Naive thymus-derived CD4-positive, alpha-beta T cell (primary cell): ENCODE measurements at regions not wholly inside any gene's neighbourhood (a gene's known extent, or its start where the extent isn't known, plus 50 kb on each side); places are given as distances from the start of the nearest gene placed in this dataset.

Experiments
- ATAC-seq: fragments of 150-1000 bp; cut with Tn5 transposase; 2 replicates; pipeline ENCODE4 v1.10.0; 2021; ENCODE audit warnings: mild to moderate bottlenecking, moderate library complexity
- CTCF ChIA-PET: fragments of 350-600 bp; sonication (Branson Sonifier 250); formaldehyde crosslinking; loops from one replicate; lab custom pipeline; 2021; ENCODE audit warnings: antibody characterized with exemption; lab: Charles Lee
- POLR2A ChIA-PET: fragments of 350-600 bp; sonication (Branson Sonifier 250); formaldehyde crosslinking; loops from one replicate; lab custom pipeline; 2021; ENCODE audit warnings: antibody characterized with exemption, inconsistent platforms; lab: Charles Lee
- DNase-seq, 9 donors: peaks; one replicate each; pipeline versions ENCODE4 v3.0.0 to v3.0.0-alpha.2; 2020 to 2022; ENCODE audit warnings: mixed read lengths in 1 of 9
- H3K27ac ChIP-seq: one replicate; pipeline ENCODE4 v1.7.0; 2013; ENCODE audit warnings: mild to moderate bottlenecking, low read depth, low read length, moderate library complexity
- H3K27me3 ChIP-seq, 2 donors: one replicate each; pipeline ENCODE4 v1.7.0; 2013; ENCODE audit warnings: low read length in 2 of 2, mild to moderate bottlenecking in 2 of 2, moderate library complexity in 2 of 2; ENCODE audit not compliant: control insufficient read depth in 2 of 2, insufficient read depth in 2 of 2
- H3K36me3 ChIP-seq, 3 experiments: 1 replicate in 2 of 3; 2 replicates in 1 of 3; pipeline ENCODE4 v1.7.0; 2013; ENCODE audit warnings: low read length in 3 of 3, mild to moderate bottlenecking in 3 of 3, moderate library complexity in 1 of 3; ENCODE audit not compliant: insufficient read depth in 3 of 3, control insufficient read depth in 2 of 3
- H3K4me1 ChIP-seq, 2 donors: one replicate each; pipeline ENCODE4 v1.7.0; 2013; ENCODE audit warnings: low read length in 2 of 2, mild to moderate bottlenecking in 2 of 2, moderate library complexity in 1 of 2; ENCODE audit not compliant: control insufficient read depth in 2 of 2, insufficient read depth in 2 of 2
- H3K4me3 ChIP-seq: 2 replicates; pipeline ENCODE4 v1.7.0; 2013; ENCODE audit warnings: mild to moderate bottlenecking, low read length
- H3K9me3 ChIP-seq, 3 experiments: 1 replicate in 2 of 3; 2 replicates in 1 of 3; pipeline ENCODE4 v1.7.0; 2013; ENCODE audit warnings: low read length in 3 of 3; ENCODE audit not compliant: control insufficient read depth in 2 of 3
- H3K27ac Mint-ChIP-seq, 9 donors: one replicate each; pipeline ENCODE4 v1.8.0; 2020 to 2022; ENCODE audit warnings: mixed read lengths in 9 of 9, mild to moderate bottlenecking in 8 of 9, moderate library complexity in 5 of 9, inconsistent platforms in 2 of 9
- H3K27me3 Mint-ChIP-seq, 5 donors: one replicate each; pipeline ENCODE4 v1.8.0; 2021 to 2022; ENCODE audit warnings: mixed read lengths in 5 of 5, mild to moderate bottlenecking in 1 of 5
- H3K36me3 Mint-ChIP-seq, 5 donors: one replicate each; pipeline ENCODE4 v1.8.0; 2020 to 2022; ENCODE audit warnings: mixed read lengths in 5 of 5, mild to moderate bottlenecking in 3 of 5, inconsistent platforms in 1 of 5
- H3K4me1 Mint-ChIP-seq, 7 donors: one replicate each; pipeline ENCODE4 v1.8.0; 2020 to 2022; ENCODE audit warnings: mixed read lengths in 7 of 7, mild to moderate bottlenecking in 3 of 7, inconsistent platforms in 1 of 7
- H3K4me3 Mint-ChIP-seq, 10 donors: one replicate each; pipeline ENCODE4 v1.8.0; 2020 to 2022; ENCODE audit warnings: mild to moderate bottlenecking in 10 of 10, mixed read lengths in 10 of 10, moderate library complexity in 6 of 10, inconsistent platforms in 2 of 10
- H3K9me3 Mint-ChIP-seq, 11 donors: one replicate each; pipeline ENCODE4 v1.8.0; 2020 to 2022; ENCODE audit warnings: mixed read lengths in 11 of 11, mild to moderate bottlenecking in 4 of 11, inconsistent platforms in 1 of 11, moderate library complexity in 1 of 11
- intact Hi-C, 2 donors: fragments of 100-400 bp; cut with micrococcal nuclease; formaldehyde crosslinking; loops; one replicate each; pipeline ENCODE4 v1.15.1; 2023

- peaks cover 0 to 16% (median 0%) of the 10 kb centered on the region in 7 donors for H3K4me1 Mint-ChIP-seq
- H3K36me3 Mint-ChIP-seq = peaks cover 0 to 6% (median 0%) of the 10 kb centered on the region in 5 donors
- intact Hi-C loops = loop anchor here (10.0 kb wide), 2 partner anchors 55 to 95 kb away; no protein-coding TSS in a partner anchor
- ATAC-seq (no peak), DNase-seq (no peak)
- no peaks in the 10 kb centered on the region for H3K36me3 ChIP-seq
- CTCF ChIA-PET = no interaction called here
- H3K27me3 ChIP-seq = no peaks in the 10 kb centered on the region
- no peak overlapping the region for H3K27ac Mint-ChIP-seq
- no peak overlapping the region for H3K4me3 ChIP-seq
- no peaks in the 10 kb centered on the region for H3K9me3 ChIP-seq
- no peaks in the 10 kb centered on the region for H3K27me3 Mint-ChIP-seq
- H3K9me3 Mint-ChIP-seq = peaks cover 0 to 2% (median 0%) of the 10 kb centered on the region in 11 donors
- no peaks in the 10 kb centered on the region for H3K4me1 ChIP-seq
- H3K4me3 Mint-ChIP-seq = no peak overlapping the region
- H3K27ac ChIP-seq = no peak overlapping the region
- POLR2A ChIA-PET = interaction anchor here (0.7 kb wide), 1 partner anchor 178 kb away, joined by 3 read pairs; no protein-coding TSS in a partner anchor
Measured at GRCh38 chrY:21079670-21080069, 323.8 kb downstream of the RPS4Y2 start.

- no peak overlapping the region for H3K27ac ChIP-seq
- DNase-seq (no peak), ATAC-seq (no peak)
- no peak overlapping the region for H3K27ac Mint-ChIP-seq
- ChIA-PET CTCF (no interaction called here), POLR2A (no interaction called here)
- H3K36me3 ChIP-seq = no peaks in the 10 kb centered on the region
- H3K36me3 Mint-ChIP-seq = peaks cover 0 to 18% (median 0%) of the 10 kb centered on the region in 5 donors
- no peak overlapping the region for H3K4me3 Mint-ChIP-seq
- H3K27me3 Mint-ChIP-seq = no peaks in the 10 kb centered on the region
- intact Hi-C loops = loop anchor here in 1 of 2 donors (10.0 kb wide), 1 partner anchor 97 kb away; no protein-coding TSS in a partner anchor
- no peaks in the 10 kb centered on the region for H3K27me3 ChIP-seq
- peaks cover 0 to 7% (median 0%) of the 10 kb centered on the region in 7 donors for H3K4me1 Mint-ChIP-seq
- no peak overlapping the region for H3K4me3 ChIP-seq
- no peaks in the 10 kb centered on the region for H3K9me3 ChIP-seq
- no peaks in the 10 kb centered on the region for H3K4me1 ChIP-seq
- peaks cover 0 to 12% (median 0%) of the 10 kb centered on the region in 11 donors for H3K9me3 Mint-ChIP-seq
Measured at GRCh38 chrY:21081640-21082611, 326.0 kb downstream of the RPS4Y2 start.

DNA sequence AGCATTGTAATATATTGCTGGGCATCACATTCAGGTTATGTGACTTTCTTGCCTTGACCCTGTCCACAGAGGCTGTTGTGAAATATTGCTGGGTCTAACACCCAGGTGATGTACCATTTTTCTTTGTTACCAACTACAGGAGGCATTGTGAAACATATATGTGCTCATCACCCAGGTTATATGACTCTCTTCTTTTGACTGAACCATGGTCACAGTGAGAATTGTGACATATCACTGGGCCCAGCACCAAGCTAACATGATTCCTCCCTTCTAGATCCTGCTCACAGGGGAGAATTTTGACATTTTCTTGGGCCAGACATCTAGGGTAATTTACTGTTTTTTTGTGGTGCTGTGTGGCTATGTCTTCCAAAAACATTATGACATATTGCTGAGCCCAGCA, 326.7 kb downstream of the RPS4Y2 start:
- Histone ChIP-seq H3K4me1 (no peaks in the 10 kb centered on the region), H3K9me3 (no peaks in the 10 kb centered on the region), H3K27me3 (no peaks in the 10 kb centered on the region), H3K36me3 (no peaks in the 10 kb centered on the region), H3K4me3 (no peak overlapping the region), H3K27ac (no peak overlapping the region)
- Mint-ChIP-seq H3K27ac (no peak overlapping the region), H3K36me3 (peaks cover 0 to 23% (median 0%) of the 10 kb centered on the region in 5 donors), H3K9me3 (peaks cover 0 to 17% (median 0%) of the 10 kb centered on the region in 11 donors), H3K4me3 (no peak overlapping the region), H3K27me3 (no peaks in the 10 kb centered on the region), H3K4me1 (peaks cover 0 to 4% (median 0%) of the 10 kb centered on the region in 7 donors)
- ATAC-seq = no peak
- no peak for DNase-seq
- ChIA-PET CTCF (no interaction called here), POLR2A (no interaction called here)
- intact Hi-C loops = loop anchor here in 1 of 2 donors (10.0 kb wide), 1 partner anchor 98 kb away; no protein-coding TSS in a partner anchor

- Histone ChIP-seq H3K9me3 (no peaks in the 10 kb centered on the region), H3K36me3 (no peaks in the 10 kb centered on the region), H3K4me3 (no peak overlapping the region), H3K4me1 (no peaks in the 10 kb centered on the region), H3K27me3 (no peaks in the 10 kb centered on the region), H3K27ac (no peak overlapping the region)
- Mint-ChIP-seq H3K27ac (no peak overlapping the region), H3K36me3 (peaks cover 0 to 19% (median 0%) of the 10 kb centered on the region in 5 donors), H3K4me3 (no peak overlapping the region), H3K4me1 (peaks cover 0 to 20% (median 0%) of the 10 kb centered on the region in 7 donors), H3K9me3 (peaks cover 0 to 12% (median 0%) of the 10 kb centered on the region in 11 donors), H3K27me3 (no peaks in the 10 kb centered on the region)
- ChIA-PET CTCF (no interaction called here), POLR2A (interaction anchor here (1.1 kb wide), 1 partner anchor 88 kb away, joined by 3 read pairs; no protein-coding TSS in a partner anchor)
- no peak for ATAC-seq
- DNase-seq = no peak
- intact Hi-C loops = loop anchor here (1.0 to 10.0 kb wide), 5 partner anchors 124 to 1659 kb away; partner anchors contain the start of gene EIF1AY (in 1 of the 2)
Measured at GRCh38 chrY:21091909-21092308, 336.0 kb downstream of the RPS4Y2 start.

- ATAC-seq (no peak), DNase-seq (no peak)
- H3K4me1 ChIP-seq = no peaks in the 10 kb centered on the region
- ChIA-PET POLR2A (interaction anchor here (0.9 to 2.7 kb wide), 2 partner anchors 35 to 197 kb away, joined by 3 to 11 read pairs; no protein-coding TSS in a partner anchor), CTCF (no interaction called here)
- no peak overlapping the region for H3K4me3 ChIP-seq
- Mint-ChIP-seq H3K36me3 (peaks cover 0 to 18% (median 0%) of the 10 kb centered on the region in 5 donors), H3K4me1 (peaks cover 0 to 37% (median 4%) of the 10 kb centered on the region in 7 donors), H3K4me3 (peak overlapping the region in 2 of 10 donors; percentile 29 to 31), H3K27ac (peak overlapping the region in 1 of 9 donors; percentile 34), H3K9me3 (peaks cover 0 to 4% (median 0%) of the 10 kb centered on the region in 11 donors), H3K27me3 (no peaks in the 10 kb centered on the region)
- H3K27me3 ChIP-seq = no peaks in the 10 kb centered on the region
- intact Hi-C loops = loop anchor here in 1 of 2 donors (5.0 to 10.0 kb wide), 4 partner anchors 78 to 160 kb away; no protein-coding TSS in a partner anchor
- no peak overlapping the region for H3K27ac ChIP-seq
- no peaks in the 10 kb centered on the region for H3K36me3 ChIP-seq
- no peaks in the 10 kb centered on the region for H3K9me3 ChIP-seq
Measured at GRCh38 chrY:21102507-21102906, 346.6 kb downstream of the RPS4Y2 start.

- no peak for ATAC-seq
- no peaks in the 10 kb centered on the region for H3K36me3 ChIP-seq
- H3K9me3 ChIP-seq = no peaks in the 10 kb centered on the region
- Mint-ChIP-seq H3K27ac (no peak overlapping the region), H3K4me1 (peaks cover 0 to 38% (median 4%) of the 10 kb centered on the region in 7 donors), H3K9me3 (peaks cover 0 to 4% (median 0%) of the 10 kb centered on the region in 11 donors), H3K4me3 (no peak overlapping the region), H3K27me3 (no peaks in the 10 kb centered on the region), H3K36me3 (peaks cover 0 to 12% (median 0%) of the 10 kb centered on the region in 5 donors)
- no peaks in the 10 kb centered on the region for H3K4me1 ChIP-seq
- CTCF ChIA-PET = no interaction called here
- no peak overlapping the region for H3K4me3 ChIP-seq
- no peak overlapping the region for H3K27ac ChIP-seq
- H3K27me3 ChIP-seq = no peaks in the 10 kb centered on the region
- no peak for DNase-seq
- intact Hi-C loops = loop anchor here in 1 of 2 donors (5.0 to 10.0 kb wide), 4 partner anchors 79 to 158 kb away; no protein-coding TSS in a partner anchor
- POLR2A ChIA-PET = interaction anchor here (2.7 kb wide), 1 partner anchor 34 kb away, joined by 11 read pairs; no protein-coding TSS in a partner anchor
Measured at GRCh38 chrY:21103885-21104284, 348.0 kb downstream of the RPS4Y2 start.
